ENCODE measurements at regions not wholly inside any gene's neighbourhood (a gene's known extent, or its start where the extent isn't known, plus 50 kb on each side); places are given as distances from the start of the nearest gene placed in this dataset.

DNA sequence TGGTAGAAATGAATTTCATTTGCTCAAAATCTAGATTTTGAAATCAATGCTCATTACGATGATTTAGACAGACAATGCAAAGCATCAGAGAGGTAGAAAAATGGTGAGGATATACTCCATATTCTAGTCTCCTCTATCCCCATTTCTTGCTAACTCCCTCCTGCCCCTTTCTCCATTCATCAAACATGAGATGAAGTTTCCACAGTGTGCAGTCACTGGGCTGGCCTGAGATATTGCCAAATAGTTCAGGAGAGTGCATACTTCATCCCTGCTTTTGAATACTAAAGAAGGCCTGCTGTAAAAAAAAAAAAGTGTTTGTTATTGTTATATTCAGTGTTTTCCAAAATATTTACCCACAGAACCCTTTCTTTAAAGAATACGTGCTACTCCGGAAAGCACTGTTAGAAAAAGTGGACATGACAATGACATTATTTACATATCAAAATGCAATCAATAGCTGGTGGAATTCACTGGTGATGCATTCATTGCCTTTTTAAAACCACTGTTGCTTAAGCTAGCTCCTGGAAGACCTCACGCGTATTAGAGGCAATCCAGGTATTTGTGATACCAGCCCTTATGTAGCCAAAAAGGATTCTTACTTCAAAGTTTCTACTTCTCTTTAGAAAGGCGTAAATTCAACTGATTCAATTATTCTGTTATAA is 247.6 kb upstream of the SOX2 start:
- Histone ChIP-seq H3F3A (ENCODE audit: insufficient read depth) (no peaks in the 10 kb centered on the region), H3K79me2 (ENCODE audit: insufficient read depth, low read length) (no peaks in the 10 kb centered on the region), H3K4me3 (ENCODE audit: insufficient read depth, low read length, poor library complexity, severe bottlenecking) (no peak overlapping the region), H3K4me2 (ENCODE audit: low read depth, low read length, poor library complexity, severe bottlenecking) (no peak overlapping the region), H2AFZ (ENCODE audit: low read depth, low read length, severe bottlenecking) (no peak overlapping the region), H3K27me3 (ENCODE audit: low read length) (no peaks in the 10 kb centered on the region), H3K9me3 (ENCODE audit: insufficient read depth, low read length) (no peaks in the 10 kb centered on the region), H3K36me3 (ENCODE audit: low read length) (no peaks in the 10 kb centered on the region), H4K20me1 (ENCODE audit: low read depth, low read length) (no peaks in the 10 kb centered on the region), H3K9ac (ENCODE audit: low read length) (no peak overlapping the region), H3K27ac (ENCODE audit: low read depth, low read length) (no peak overlapping the region), H3K9me2 (replicated peaks; ENCODE audit: insufficient read depth, low read length) (no peaks in the 10 kb centered on the region)
- TF ChIP-seq CTCF (IDR thresholded peaks at IDR 0.05; ENCODE audit: insufficient read depth, low read length, poor library complexity, severe bottlenecking) = no peak
- TF ChIP-seq EZH2phosphoT487 (conservative IDR thresholded peaks at IDR 0.05; ENCODE audit: low read length) = no peak

DNA sequence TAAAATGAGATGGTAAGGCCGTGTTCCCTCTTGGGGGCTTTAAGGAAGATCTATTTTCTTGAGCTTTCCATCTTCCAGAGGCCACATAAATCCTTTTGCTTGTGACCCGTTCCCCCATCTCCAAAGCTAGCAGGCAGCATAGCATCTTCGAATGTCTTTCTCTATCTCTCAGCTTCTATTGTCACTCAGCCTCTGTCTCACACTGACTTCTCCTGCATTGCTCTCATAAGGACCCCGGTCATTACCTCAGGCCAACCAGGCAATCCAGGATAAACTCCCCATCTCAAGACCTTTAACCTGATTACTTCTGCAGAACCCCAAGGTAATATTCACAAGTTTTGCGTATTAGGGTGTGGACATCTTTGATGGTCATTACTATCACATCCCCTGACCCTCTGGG is 250.3 kb upstream of the SOX2 start:
- TF ChIP-seq CTCF (IDR thresholded peaks at IDR 0.05; ENCODE audit: insufficient read depth, low read length, poor library complexity, severe bottlenecking) (no peak), EZH2phosphoT487 (conservative IDR thresholded peaks at IDR 0.05; ENCODE audit: low read length) (no peak)

GRCh38 chr3:181459516-181459915 is 252.2 kb upstream of the SOX2 start:
- TF ChIP-seq EZH2phosphoT487 (conservative IDR thresholded peaks at IDR 0.05; ENCODE audit: low read length) = no peak
- TF ChIP-seq CTCF (IDR thresholded peaks at IDR 0.05; ENCODE audit: insufficient read depth, low read length, poor library complexity, severe bottlenecking) = no peak
- Histone ChIP-seq H3K9me2 (replicated peaks; ENCODE audit: insufficient read depth, low read length) (no peaks in the 10 kb centered on the region), H2AFZ (ENCODE audit: low read depth, low read length, severe bottlenecking) (no peak overlapping the region), H3K79me2 (ENCODE audit: insufficient read depth, low read length) (no peaks in the 10 kb centered on the region), H3K4me2 (ENCODE audit: low read depth, low read length, poor library complexity, severe bottlenecking) (no peak overlapping the region), H3K4me3 (ENCODE audit: insufficient read depth, low read length, poor library complexity, severe bottlenecking) (no peak overlapping the region), H3K27ac (ENCODE audit: low read depth, low read length) (no peak overlapping the region), H3K36me3 (ENCODE audit: low read length) (no peaks in the 10 kb centered on the region), H3K9me3 (ENCODE audit: insufficient read depth, low read length) (no peaks in the 10 kb centered on the region), H3F3A (ENCODE audit: insufficient read depth) (no peaks in the 10 kb centered on the region), H4K20me1 (ENCODE audit: low read depth, low read length) (no peaks in the 10 kb centered on the region), H3K27me3 (ENCODE audit: low read length) (no peaks in the 10 kb centered on the region), H3K9ac (ENCODE audit: low read length) (no peak overlapping the region)

More for the DNA sequence above, 250.3 kb upstream of the SOX2 start:
- no peaks in the 10 kb centered on the region for H3K79me2 ChIP-seq (ENCODE audit: insufficient read depth, low read length)
- no peaks in the 10 kb centered on the region for H3K27me3 ChIP-seq (ENCODE audit: low read length)
- no peaks in the 10 kb centered on the region for H4K20me1 ChIP-seq (ENCODE audit: low read depth, low read length)
- H2AFZ ChIP-seq (ENCODE audit: low read depth, low read length, severe bottlenecking) = no peak overlapping the region
- no peaks in the 10 kb centered on the region for H3F3A ChIP-seq (ENCODE audit: insufficient read depth)
- no peak overlapping the region for H3K27ac ChIP-seq (ENCODE audit: low read depth, low read length)
- no peak overlapping the region for H3K4me2 ChIP-seq (ENCODE audit: low read depth, low read length, poor library complexity, severe bottlenecking)
- no peaks in the 10 kb centered on the region for H3K9me3 ChIP-seq (ENCODE audit: insufficient read depth, low read length)
- no peak overlapping the region for H3K9ac ChIP-seq (ENCODE audit: low read length)
- H3K36me3 ChIP-seq (ENCODE audit: low read length) = no peaks in the 10 kb centered on the region
- no peaks in the 10 kb centered on the region for H3K9me2 ChIP-seq (replicated peaks; ENCODE audit: insufficient read depth, low read length)
- no peak overlapping the region for H3K4me3 ChIP-seq (ENCODE audit: insufficient read depth, low read length, poor library complexity, severe bottlenecking)

All from SU-DHL-6 (cell line).